IgD-negative memory B cell (primary cell): ENCODE measurements at regions not wholly inside any gene's neighbourhood (a gene's known extent, or its start where the extent isn't known, plus 50 kb on each side); places are given as distances from the start of the nearest gene placed in this dataset.

ENCODE experiments used
- H3K27ac Mint-ChIP-seq, 3 donors: one replicate each; pipeline ENCODE4 v1.8.0; 2020 to 2022; ENCODE audit warnings: mild to moderate bottlenecking in 3 of 3, mixed read lengths in 3 of 3, moderate library complexity in 1 of 3
- H3K27me3 Mint-ChIP-seq: one replicate; pipeline ENCODE4 v1.8.0; 2021; ENCODE audit warnings: mixed read lengths
- H3K36me3 Mint-ChIP-seq: one replicate; pipeline ENCODE4 v1.8.0; 2020; ENCODE audit warnings: mild to moderate bottlenecking, mixed read lengths
- H3K4me1 Mint-ChIP-seq, 3 donors: one replicate each; pipeline ENCODE4 v1.8.0; 2020 to 2022; ENCODE audit warnings: mixed read lengths in 3 of 3, mild to moderate bottlenecking in 1 of 3
- H3K4me3 Mint-ChIP-seq, 4 donors: one replicate each; pipeline ENCODE4 v1.8.0; 2020 to 2022; ENCODE audit warnings: mild to moderate bottlenecking in 4 of 4, mixed read lengths in 4 of 4, moderate library complexity in 3 of 4
- H3K9me3 Mint-ChIP-seq, 3 donors: one replicate each; pipeline ENCODE4 v1.8.0; 2020 to 2021; ENCODE audit warnings: mixed read lengths in 3 of 3, mild to moderate bottlenecking in 1 of 3

DNA sequence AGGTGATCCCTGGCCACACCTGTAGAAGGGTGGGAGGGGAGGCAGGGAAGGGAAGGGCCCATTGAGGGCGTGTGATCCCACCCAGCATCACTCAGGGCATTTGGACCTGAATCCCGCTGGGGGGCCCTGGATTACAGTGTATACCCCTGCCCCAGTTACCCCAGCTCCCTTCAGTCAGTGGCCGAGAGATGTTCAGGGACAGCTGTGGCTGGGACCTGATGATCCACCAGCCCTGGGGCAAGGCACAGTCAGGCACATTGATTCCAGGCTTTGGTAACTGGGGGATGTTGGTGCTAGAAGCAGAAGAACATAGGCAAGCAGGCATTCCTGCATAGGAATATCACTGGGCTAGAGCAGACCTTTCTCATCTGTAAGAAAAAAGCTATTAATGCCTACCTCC is 170.3 kb downstream of the FOXL1 start:
- Mint-ChIP-seq H3K4me1 (peaks cover 0 to 3% (median 0%) of the 10 kb centered on the region in 3 donors), H3K27ac (no peak overlapping the region), H3K36me3 (no peaks in the 10 kb centered on the region), H3K4me3 (no peak overlapping the region), H3K9me3 (peaks cover 0 to 4% (median 0%) of the 10 kb centered on the region in 3 donors), H3K27me3 (no peaks in the 10 kb centered on the region)

DNA sequence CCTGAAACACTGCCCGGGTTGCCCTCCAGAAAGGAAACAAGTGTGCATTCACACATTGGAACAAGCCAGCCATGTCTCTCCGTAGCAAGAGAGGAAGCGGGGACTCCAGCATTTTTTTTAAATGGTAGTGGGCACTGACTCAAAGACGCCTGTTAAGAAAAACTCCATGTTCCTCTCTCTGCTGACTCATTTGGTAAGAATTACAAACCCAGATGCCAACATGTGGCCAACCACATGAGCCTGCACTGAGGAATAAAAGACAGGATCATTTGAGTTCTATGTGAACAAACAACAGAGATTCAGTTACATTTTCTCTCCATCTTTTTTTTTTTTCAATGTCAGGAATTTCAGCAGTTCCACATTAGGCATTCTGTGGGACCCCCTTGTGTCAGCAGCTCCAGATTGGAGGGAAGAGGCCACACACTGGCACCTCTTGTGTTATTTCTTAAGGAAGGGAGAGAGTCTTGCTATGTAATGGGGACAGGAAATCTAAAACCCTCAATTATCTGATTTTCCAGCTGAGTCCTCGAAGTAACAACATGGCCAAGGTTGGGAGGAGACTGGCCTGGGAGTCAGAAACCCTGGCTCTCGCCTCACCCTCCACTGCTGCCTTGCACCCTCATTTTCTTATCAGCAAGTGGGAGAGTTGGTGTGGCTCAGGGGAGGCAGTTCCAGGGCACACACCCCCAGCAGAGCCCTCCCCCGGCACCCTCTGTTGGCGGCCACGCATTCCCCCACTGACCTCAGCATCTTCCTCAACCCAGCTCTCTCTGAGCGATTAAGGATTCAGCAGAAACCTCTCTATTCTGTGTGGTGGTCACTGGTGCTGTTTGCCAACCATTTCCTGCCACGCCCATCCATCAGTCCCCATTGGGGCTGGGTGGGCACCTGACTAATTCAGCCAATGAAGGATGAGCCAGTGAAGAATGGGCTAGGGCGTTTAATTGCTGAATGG is 173.0 kb downstream of the FOXL1 start:
- peaks cover 0 to 3% (median 0%) of the 10 kb centered on the region in 3 donors for H3K4me1 Mint-ChIP-seq
- H3K9me3 Mint-ChIP-seq, result peaks cover 0 to 4% (median 0%) of the 10 kb centered on the region in 3 donors
- H3K27ac Mint-ChIP-seq, result no peak overlapping the region
- no peaks in the 10 kb centered on the region for H3K27me3 Mint-ChIP-seq
- H3K36me3 Mint-ChIP-seq, result no peaks in the 10 kb centered on the region
- no peak overlapping the region for H3K4me3 Mint-ChIP-seq

DNA sequence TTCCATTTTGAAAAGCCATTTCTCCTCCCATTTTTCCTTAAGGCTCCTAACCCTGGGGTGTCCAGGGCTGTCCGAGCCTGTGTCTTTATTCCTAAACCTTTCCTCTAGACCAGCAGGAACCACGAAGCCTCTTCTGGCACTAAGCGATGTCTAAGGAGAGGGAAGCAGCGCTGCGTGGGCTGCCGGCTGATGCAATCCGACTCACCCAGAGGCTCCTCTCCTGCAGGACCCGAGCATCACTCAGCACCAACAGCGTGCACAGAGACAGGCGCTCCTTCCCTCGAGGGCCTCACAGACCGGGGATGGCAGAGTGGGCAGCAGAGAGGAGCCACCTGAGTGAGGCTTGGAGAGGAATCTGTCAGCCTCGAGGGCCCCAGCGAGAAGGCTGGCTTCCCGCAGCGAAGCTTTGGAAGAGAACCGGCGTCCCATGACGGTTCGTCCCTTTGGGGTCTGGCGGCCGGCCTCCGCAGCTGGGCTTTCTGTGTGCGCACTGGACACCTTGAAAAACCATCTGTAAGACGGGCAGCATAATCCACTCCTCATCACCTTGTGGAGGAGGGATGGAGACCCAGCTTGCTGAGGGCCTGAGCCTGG is 174.3 kb downstream of the FOXL1 start:
- H3K36me3 Mint-ChIP-seq, result no peaks in the 10 kb centered on the region
- peaks cover 0 to 3% (median 0%) of the 10 kb centered on the region in 3 donors for H3K9me3 Mint-ChIP-seq
- H3K4me3 Mint-ChIP-seq, result no peak overlapping the region
- peaks cover 6% of the 10 kb centered on the region for H3K27me3 Mint-ChIP-seq
- H3K27ac Mint-ChIP-seq, result no peak overlapping the region
- peaks cover 0 to 3% (median 0%) of the 10 kb centered on the region in 3 donors for H3K4me1 Mint-ChIP-seq

DNA sequence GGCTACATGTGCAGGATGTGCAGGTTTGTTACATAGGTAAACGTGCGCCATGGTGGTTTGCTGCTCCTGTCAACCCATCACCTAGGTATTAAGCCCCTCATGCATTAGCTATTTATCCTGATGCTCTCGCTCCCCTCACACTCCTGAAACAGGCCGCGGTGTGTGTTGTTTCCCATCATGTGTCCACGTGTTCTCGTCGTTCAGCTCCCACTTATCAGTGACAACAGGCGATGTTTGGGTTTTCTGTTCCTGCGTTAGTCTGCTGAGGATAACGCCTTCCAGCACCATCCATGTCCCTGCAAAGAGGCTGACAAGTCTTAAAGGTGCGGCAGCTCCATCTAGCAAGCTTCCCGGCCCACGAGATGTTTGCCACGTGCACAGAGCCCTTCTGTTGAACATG is 175.1 kb downstream of the FOXL1 start:
- Mint-ChIP-seq H3K9me3 (peaks cover 0 to 3% (median 0%) of the 10 kb centered on the region in 3 donors), H3K4me1 (peaks cover 0 to 3% (median 0%) of the 10 kb centered on the region in 3 donors), H3K27ac (no peak overlapping the region), H3K27me3 (peaks cover 8% of the 10 kb centered on the region), H3K36me3 (no peaks in the 10 kb centered on the region), H3K4me3 (peak overlapping the region in 1 of 4 donors; percentile 12)

DNA sequence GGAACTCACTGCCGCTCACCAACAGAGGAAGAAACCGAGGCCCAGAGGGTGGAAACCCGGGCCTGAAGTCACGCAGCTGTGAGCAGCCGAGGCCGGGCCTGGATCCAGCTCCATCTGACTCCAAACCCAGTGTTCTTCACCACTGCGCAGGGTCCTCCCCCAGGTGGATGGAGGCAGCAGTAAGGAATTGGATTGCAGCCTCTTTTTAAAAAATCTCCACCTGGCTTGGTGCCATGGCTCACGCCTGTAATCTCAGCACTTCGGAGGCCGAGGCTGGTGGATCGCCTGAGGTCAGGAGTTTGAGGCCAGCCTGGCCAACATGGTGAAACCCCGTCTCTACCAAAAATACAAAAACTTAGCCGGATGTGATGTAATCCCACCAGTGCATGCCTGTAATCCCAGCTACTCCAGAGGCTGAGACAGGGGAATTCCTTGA is 177.2 kb downstream of the FOXL1 start:
- Mint-ChIP-seq H3K9me3 (peaks cover 0 to 3% (median 0%) of the 10 kb centered on the region in 3 donors), H3K4me3 (no peak overlapping the region), H3K36me3 (no peaks in the 10 kb centered on the region), H3K27ac (no peak overlapping the region), H3K4me1 (peaks cover 0 to 4% (median 2%) of the 10 kb centered on the region in 3 donors), H3K27me3 (peaks cover 8% of the 10 kb centered on the region)

DNA sequence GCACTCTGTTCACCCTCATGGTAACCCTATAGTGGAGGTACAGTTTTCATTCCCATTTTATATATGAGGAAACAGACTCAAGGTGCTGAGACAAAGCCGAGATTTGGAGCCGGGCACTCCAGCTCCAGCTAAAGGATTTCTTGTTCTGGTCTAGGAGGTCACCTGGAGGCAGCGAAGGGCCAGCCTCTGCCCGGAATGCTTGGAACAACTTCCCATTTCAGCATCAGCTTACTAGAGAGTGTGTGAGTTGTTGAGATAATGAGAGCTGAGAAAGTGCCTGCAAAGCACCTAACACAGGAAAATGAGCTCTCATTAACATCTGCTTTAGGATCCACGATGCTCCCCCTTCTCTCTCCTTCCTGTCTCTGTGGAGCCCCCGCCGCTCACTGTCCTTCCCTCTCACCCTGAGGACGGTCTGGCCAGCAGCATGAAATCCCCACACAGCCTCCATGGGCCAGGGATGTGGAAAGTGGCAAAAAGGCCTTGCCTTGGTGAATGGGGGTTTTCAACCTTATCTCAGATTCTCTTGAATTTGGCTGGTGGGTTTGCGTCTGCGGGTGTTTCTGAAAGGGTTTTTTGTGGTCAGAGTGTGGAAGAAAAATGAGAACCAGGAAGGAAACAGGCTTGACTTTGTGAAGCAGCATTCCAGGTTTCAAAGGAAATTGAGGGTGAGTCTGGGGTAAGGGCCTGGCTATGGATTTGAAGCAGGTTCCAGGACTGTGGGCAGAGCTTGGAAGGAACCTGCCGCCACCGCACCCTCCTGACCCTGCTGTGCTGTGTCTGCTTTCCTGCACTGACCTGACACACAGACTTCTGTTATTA is 178.7 kb downstream of the FOXL1 start:
- Mint-ChIP-seq H3K9me3 (no peaks in the 10 kb centered on the region), H3K27ac (no peak overlapping the region)

DNA sequence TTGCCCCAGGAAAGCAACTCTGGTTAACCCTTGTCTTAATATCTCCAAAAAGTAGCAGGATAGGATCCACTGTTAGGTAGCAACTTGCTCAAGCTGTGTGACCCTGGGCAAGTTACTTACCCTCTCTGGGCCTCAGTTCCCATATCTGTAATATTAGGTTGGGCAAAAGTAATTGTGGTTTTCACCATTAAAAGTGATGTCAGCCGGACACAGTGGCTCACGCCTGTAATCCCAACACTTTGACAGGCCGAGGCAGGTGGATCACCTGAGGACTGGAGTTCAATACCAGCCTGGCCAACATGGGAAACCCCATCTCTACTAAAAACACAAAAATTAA is 179.3 kb downstream of the FOXL1 start:
- Mint-ChIP-seq H3K4me3 (no peak overlapping the region), H3K9me3 (no peaks in the 10 kb centered on the region), H3K27ac (no peak overlapping the region), H3K4me1 (peaks cover 0 to 4% (median 2%) of the 10 kb centered on the region in 3 donors), H3K36me3 (no peaks in the 10 kb centered on the region), H3K27me3 (peaks cover 20% of the 10 kb centered on the region)

More for the DNA sequence above, 178.7 kb downstream of the FOXL1 start:
- H3K4me3 Mint-ChIP-seq, result no peak overlapping the region
- no peaks in the 10 kb centered on the region for H3K36me3 Mint-ChIP-seq
- H3K27me3 Mint-ChIP-seq, result peaks cover 15% of the 10 kb centered on the region
- H3K4me1 Mint-ChIP-seq, result peaks cover 0 to 4% (median 2%) of the 10 kb centered on the region in 3 donors

DNA sequence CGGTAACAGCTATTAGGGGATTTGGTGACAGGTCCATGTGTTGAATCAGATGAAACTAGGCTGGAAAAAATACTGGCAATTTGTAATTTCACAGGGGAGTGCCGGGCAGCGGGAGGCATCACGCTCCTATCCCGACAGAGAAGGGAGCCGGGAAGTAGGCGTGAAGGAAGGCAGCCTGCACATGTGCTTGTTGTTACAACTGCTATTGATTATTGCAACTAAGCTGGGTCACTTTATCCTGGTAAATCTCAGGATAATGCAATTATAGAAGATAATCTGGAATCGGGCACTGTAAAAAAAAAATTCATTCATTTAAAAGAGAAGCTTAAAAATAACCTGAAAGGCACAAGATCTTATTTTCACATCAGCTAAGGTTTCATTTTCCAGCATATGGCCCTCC is 180.6 kb downstream of the FOXL1 start:
- H3K9me3 Mint-ChIP-seq, result no peaks in the 10 kb centered on the region
- H3K27me3 Mint-ChIP-seq, result peaks cover 22% of the 10 kb centered on the region
- H3K4me3 Mint-ChIP-seq, result no peak overlapping the region
- H3K36me3 Mint-ChIP-seq, result peaks cover under 1% of the 10 kb centered on the region
- peaks cover 0 to 4% (median 0%) of the 10 kb centered on the region in 3 donors for H3K4me1 Mint-ChIP-seq
- no peak overlapping the region for H3K27ac Mint-ChIP-seq

DNA sequence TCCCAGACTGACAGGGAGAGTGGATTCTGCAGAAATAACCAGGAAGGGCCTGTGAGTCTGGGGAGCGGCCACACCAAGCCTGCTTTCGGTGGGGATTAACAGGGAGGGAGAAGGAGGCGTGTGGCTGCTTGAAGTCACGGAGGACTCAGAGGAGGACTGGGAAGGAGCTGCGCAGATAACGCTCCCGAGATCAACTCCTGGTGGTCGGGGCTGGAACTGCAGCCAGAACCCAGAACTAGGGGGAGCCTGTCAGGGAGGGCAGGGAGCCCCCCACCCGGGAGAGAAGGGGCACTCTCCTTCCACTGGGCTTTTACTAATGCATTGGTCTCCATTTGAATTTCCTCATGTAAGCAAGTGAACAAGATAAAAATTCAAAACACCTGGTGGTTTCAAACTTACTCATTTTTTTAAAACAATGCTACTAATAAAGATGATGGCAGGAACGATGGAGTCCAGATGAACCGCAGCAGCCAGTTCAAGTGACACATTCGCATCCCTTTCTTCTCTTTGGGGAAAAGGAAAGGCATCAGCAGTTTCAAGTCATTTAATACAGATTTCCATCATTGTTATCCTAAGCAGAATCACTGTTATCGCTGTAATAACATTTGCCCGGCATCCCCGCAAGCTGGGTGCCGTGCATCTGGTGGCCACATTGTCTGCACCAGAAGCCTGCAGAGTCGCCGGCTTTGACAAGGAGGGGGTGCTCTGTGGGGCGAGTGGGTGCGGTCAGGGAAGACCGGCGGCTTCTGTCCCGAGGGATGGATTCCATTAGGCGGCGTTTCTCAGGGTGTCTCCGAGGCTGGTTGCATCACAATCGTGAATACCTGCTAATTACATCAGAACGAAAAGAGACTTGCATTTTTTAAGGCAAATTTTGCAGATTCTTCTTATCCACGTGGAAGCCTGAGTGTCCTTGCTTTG is 183.0 kb downstream of the FOXL1 start:
- Mint-ChIP-seq H3K27ac (no peak overlapping the region), H3K9me3 (peaks cover 0 to 4% (median 0%) of the 10 kb centered on the region in 3 donors), H3K4me3 (no peak overlapping the region), H3K36me3 (peaks cover 3% of the 10 kb centered on the region), H3K4me1 (peaks cover 0 to 4% (median 0%) of the 10 kb centered on the region in 3 donors), H3K27me3 (peaks cover 31% of the 10 kb centered on the region)

DNA sequence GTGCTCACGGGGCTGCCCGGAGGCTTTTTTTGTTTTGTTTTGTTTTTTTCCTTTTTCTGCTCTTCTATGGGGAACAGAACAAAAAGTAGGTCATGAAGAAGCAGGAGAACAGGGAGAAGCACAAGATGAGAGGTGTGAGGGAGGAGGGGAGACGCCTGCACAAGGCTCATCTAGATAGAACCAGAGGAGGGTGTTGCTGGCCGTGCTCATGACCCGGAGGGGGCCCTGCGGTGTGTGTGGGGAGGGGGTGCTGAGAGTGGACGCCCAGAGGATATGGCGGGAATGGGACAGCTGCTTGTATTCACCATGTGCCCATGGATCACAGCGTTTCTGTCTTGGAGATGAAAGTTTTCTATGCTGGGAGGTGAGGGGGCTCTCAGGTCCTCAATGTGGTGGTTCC is 183.7 kb downstream of the FOXL1 start:
- no peak overlapping the region for H3K27ac Mint-ChIP-seq
- H3K9me3 Mint-ChIP-seq, result peaks cover 0 to 4% (median 0%) of the 10 kb centered on the region in 3 donors
- H3K27me3 Mint-ChIP-seq, result peaks cover 30% of the 10 kb centered on the region
- H3K36me3 Mint-ChIP-seq, result peaks cover 3% of the 10 kb centered on the region
- H3K4me1 Mint-ChIP-seq, result peaks cover 0 to 4% (median 0%) of the 10 kb centered on the region in 3 donors
- H3K4me3 Mint-ChIP-seq, result no peak overlapping the region

DNA sequence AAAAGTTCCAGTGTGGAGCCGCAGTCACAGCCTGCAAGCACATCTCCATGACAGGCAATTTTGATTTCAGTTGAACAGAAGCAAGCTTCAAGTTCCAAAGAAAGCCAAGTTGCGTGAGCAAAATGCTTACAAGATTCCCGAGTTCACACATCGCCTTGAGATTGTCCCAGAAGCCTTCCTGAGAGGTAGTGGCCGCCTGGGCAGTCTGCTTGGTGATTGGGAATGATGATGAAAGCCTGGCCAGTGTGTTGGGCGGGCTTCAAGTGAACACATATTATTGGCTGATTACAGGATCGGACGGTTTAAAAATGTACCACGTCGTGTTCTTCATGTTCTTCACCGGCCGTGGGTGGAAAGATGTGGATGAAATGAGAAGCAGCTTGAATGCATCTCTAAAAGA is 185.5 kb downstream of the FOXL1 start:
- Mint-ChIP-seq H3K9me3 (peaks cover 0 to 8% (median 6%) of the 10 kb centered on the region in 3 donors), H3K27me3 (peaks cover 23% of the 10 kb centered on the region), H3K4me3 (no peak overlapping the region), H3K4me1 (peaks cover 0 to under 1% (median 0%) of the 10 kb centered on the region in 3 donors), H3K27ac (peak overlapping the region in 1 of 3 donors; percentile 48), H3K36me3 (peaks cover 3% of the 10 kb centered on the region)

DNA sequence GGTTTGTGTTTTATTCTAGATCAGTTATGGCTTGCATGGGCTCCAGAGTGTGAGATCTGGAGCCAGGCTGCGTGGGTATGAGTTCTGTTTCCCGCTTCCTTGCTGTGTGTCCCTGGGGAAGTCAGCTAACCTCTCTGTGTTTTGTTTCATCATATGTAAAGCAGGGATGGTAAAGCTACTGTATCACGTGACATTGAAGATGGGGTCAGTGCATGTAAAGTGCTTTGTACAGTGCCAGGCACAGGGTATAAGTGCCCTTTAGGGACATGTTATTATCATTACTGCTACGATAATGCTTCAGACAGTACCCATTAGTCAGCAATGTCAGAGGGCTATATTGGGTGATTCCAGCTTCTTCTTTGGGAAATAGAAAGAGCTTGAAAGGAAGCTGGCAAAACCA is 186.2 kb downstream of the FOXL1 start:
- Mint-ChIP-seq H3K36me3 (peaks cover 3% of the 10 kb centered on the region), H3K9me3 (peaks cover 0 to 8% (median 7%) of the 10 kb centered on the region in 3 donors), H3K4me3 (no peak overlapping the region), H3K27me3 (peaks cover 23% of the 10 kb centered on the region), H3K4me1 (no peaks in the 10 kb centered on the region), H3K27ac (no peak overlapping the region)

DNA sequence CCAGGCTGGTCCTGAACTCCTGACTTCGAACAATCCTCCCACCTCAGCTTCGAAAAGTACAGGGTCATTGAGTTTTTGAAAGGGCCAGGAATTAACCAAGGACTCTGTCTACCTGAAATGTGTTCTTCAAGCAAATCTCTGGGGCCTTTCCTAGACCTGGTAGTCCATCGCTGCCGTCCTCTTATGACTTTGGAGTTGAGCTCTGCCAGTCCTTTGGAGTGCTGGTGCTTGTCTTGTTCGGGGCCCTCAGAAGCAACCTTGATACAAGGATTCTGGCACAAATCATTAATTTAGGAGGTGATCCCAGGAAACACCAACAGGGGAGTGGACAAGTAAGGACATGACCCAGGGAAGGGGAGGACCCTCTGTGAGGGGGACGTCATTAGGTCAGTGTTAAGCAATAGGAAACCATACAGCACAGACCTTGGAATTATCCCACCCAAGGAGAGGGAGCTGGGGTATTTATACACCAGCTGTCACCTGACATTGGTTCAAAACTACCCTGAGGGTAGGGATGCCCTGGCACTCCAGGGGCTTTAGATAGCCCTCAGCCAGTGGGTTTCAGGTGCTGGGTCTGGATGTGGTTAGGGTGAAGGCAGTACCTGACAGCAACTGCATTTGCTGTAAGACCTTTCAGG is 187.2 kb downstream of the FOXL1 start:
- no peaks in the 10 kb centered on the region for H3K4me1 Mint-ChIP-seq
- H3K36me3 Mint-ChIP-seq, result peaks cover 3% of the 10 kb centered on the region
- H3K27ac Mint-ChIP-seq, result no peak overlapping the region
- peaks cover 0 to 8% (median 8%) of the 10 kb centered on the region in 3 donors for H3K9me3 Mint-ChIP-seq
- H3K27me3 Mint-ChIP-seq, result peaks cover 26% of the 10 kb centered on the region
- peak overlapping the region in 1 of 4 donors; percentile 33 for H3K4me3 Mint-ChIP-seq
